Lung (tissue), 11 donors: ENCODE measurements at regions not wholly inside any gene's neighbourhood (a gene's known extent, or its start where the extent isn't known, plus 50 kb on each side); places are given as distances from the start of the nearest gene placed in this dataset.

Experiments used
- ATAC-seq: fragments of 200-7000 bp; cut with Tn5 transposase; one replicate; pipeline ENCODE4 v1.9.1; 2020; ENCODE audit warnings: moderate number of reproducible peaks; ENCODE audit not compliant: insufficient read depth, low FRiP score
- DNase-seq, 3 donors: peaks; one replicate each; pipeline ENCODE4 v3.0.0-alpha.2; 2013 to 2017
- H3K27ac ChIP-seq, 2 donors: one replicate each; pipeline ENCODE4 v1.5.1; 2013; ENCODE audit warnings: mild to moderate bottlenecking in 2 of 2, moderate library complexity in 2 of 2, control low read depth in 1 of 2, inconsistent platforms in 1 of 2, low read depth in 1 of 2, low read length in 1 of 2
- H3K27me3 ChIP-seq, 3 donors: one replicate each; pipeline ENCODE4 v1.5.1; 2013; ENCODE audit warnings: low read length in 2 of 3; ENCODE audit not compliant: control insufficient read depth in 3 of 3, insufficient read depth in 3 of 3
- H3K36me3 ChIP-seq, 4 donors: one replicate each; pipeline ENCODE4 v1.5.1; 2013; ENCODE audit warnings: low read length in 4 of 4, mild to moderate bottlenecking in 1 of 4, moderate library complexity in 1 of 4; ENCODE audit not compliant: control insufficient read depth in 4 of 4, insufficient read depth in 4 of 4
- H3K4me1 ChIP-seq, 5 donors: one replicate each; pipeline ENCODE4 v1.5.1; 2013; ENCODE audit warnings: low read length in 5 of 5, mild to moderate bottlenecking in 2 of 5, moderate library complexity in 1 of 5; ENCODE audit not compliant: control insufficient read depth in 5 of 5, insufficient read depth in 5 of 5
- H3K4me3 ChIP-seq: one replicate; pipeline ENCODE4 v1.5.1; 2013; ENCODE audit warnings: mild to moderate bottlenecking, control low read depth, moderate library complexity
- H3K9ac ChIP-seq, 2 donors: one replicate each; pipeline ENCODE4 v1.5.1; 2013; ENCODE audit warnings: low read length in 2 of 2, control low read depth in 1 of 2; ENCODE audit not compliant: insufficient read depth in 1 of 2
- H3K9me3 ChIP-seq, 4 donors: one replicate each; pipeline ENCODE4 v1.5.1; 2013; ENCODE audit warnings: low read length in 3 of 4, mild to moderate bottlenecking in 1 of 4, moderate library complexity in 1 of 4; ENCODE audit not compliant: control insufficient read depth in 4 of 4, insufficient read depth in 3 of 4
- CTCF ChIP-seq: IDR thresholded peaks from 2 replicates; pipeline ENCODE4 v1.5.1; 2012; ENCODE audit warnings: mild to moderate bottlenecking; ENCODE audit errors: control extremely low read depth, extremely low read depth
- WGBS, 2 donors: extraction: QIAGEN DNeasy Blood & Tissue Kit; methylation state at CpG; one replicate each; pipeline ENCODE4 v1.1.7; 2013; 5-methylcytosine and 5-hydroxymethylcytosine counted together
- donor health status: control.
- donor health status: control.
- donor health status: Bipolar disorder and iron deficiency.
- donor health status: healthy.
- donor health status: DM: yes; HTN: yes; CAD: no.

GRCh38 chr19:28130066-28130511 is 1082.9 kb downstream of the UQCRFS1 start:
- TF ChIP-seq CTCF = no peak
- H3K27ac ChIP-seq = no peak overlapping the region
- WGBS, 2 donors = 46 to 67% methylated on average over 4 of the region's 4 CpGs
- H3K36me3 ChIP-seq = no peaks in the 10 kb centered on the region
- H3K4me3 ChIP-seq = no peak overlapping the region
- H3K9me3 ChIP-seq = no peaks in the 10 kb centered on the region
- no peak overlapping the region for H3K9ac ChIP-seq
- DNase-seq (peak in 1 of 3 donors; percentile 32), ATAC-seq (no peak)
- H3K4me1 ChIP-seq = no peaks in the 10 kb centered on the region
- no peaks in the 10 kb centered on the region for H3K27me3 ChIP-seq

GRCh38 chr19:28128341-28128740 is 1084.6 kb downstream of the UQCRFS1 start:
- no peaks in the 10 kb centered on the region for H3K27me3 ChIP-seq
- no peak for TF ChIP-seq CTCF
- H3K9ac ChIP-seq = no peak overlapping the region
- H3K9me3 ChIP-seq = no peaks in the 10 kb centered on the region
- no peak for ATAC-seq
- H3K27ac ChIP-seq = no peak overlapping the region
- no peak for DNase-seq
- no peaks in the 10 kb centered on the region for H3K36me3 ChIP-seq
- H3K4me1 ChIP-seq = peaks cover 0 to 2% (median 0%) of the 10 kb centered on the region in 5 donors
- no peak overlapping the region for H3K4me3 ChIP-seq
- WGBS, 2 donors = 77 to 90% methylated on average over 4 of the region's 4 CpGs

GRCh38 chr19:28126135-28126898 is 1086.6 kb downstream of the UQCRFS1 start:
- TF ChIP-seq CTCF = no peak
- peak in 1 of 3 donors; percentile 19 for DNase-seq
- no peak overlapping the region for H3K4me3 ChIP-seq

More at GRCh38 chr19:28126135-28126898, 1086.6 kb downstream of the UQCRFS1 start:
- no peak overlapping the region for H3K9ac ChIP-seq
- no peaks in the 10 kb centered on the region for H3K27me3 ChIP-seq
- no peak for ATAC-seq
- H3K27ac ChIP-seq = no peak overlapping the region
- WGBS, 2 donors = 51 to 69% methylated on average over 2 of the region's 2 CpGs
- H3K4me1 ChIP-seq = peaks cover 0 to 2% (median 0%) of the 10 kb centered on the region in 5 donors
- H3K9me3 ChIP-seq = no peaks in the 10 kb centered on the region
- no peaks in the 10 kb centered on the region for H3K36me3 ChIP-seq
